Type B pancreatic cell (in vitro differentiated cells): ENCODE measurements at regions not wholly inside any gene's neighbourhood (a gene's known extent, or its start where the extent isn't known, plus 50 kb on each side); places are given as distances from the start of the nearest gene placed in this dataset.
"Not testable (repeated sequence)": the region's sequence is repeated elsewhere in the genome, so short reads cannot be mapped to it uniquely, and the experiment has no call there.

ENCODE experiments used
- DNase-seq: peaks from one replicate; pipeline ENCODE4 v3.0.0; 2021; ENCODE audit warnings: mixed read lengths; ENCODE audit not compliant: unreplicated experiment; ENCODE audit errors: extremely low spot score
- H3K27ac Mint-ChIP-seq: 2 replicates; pipeline ENCODE4 v1.8.0; 2021; ENCODE audit warnings: mild to moderate bottlenecking, mixed read lengths
- H3K27me3 Mint-ChIP-seq: 2 replicates; pipeline ENCODE4 v1.8.0; 2021; ENCODE audit warnings: mixed read lengths
- H3K36me3 Mint-ChIP-seq: 2 replicates; pipeline ENCODE4 v1.8.0; 2021; ENCODE audit warnings: mixed read lengths
- H3K4me1 Mint-ChIP-seq: one replicate; pipeline ENCODE4 v1.8.0; 2021; ENCODE audit warnings: mixed read lengths; ENCODE audit not compliant: unreplicated experiment
- H3K4me3 Mint-ChIP-seq: 2 replicates; pipeline ENCODE4 v1.8.0; 2021; ENCODE audit warnings: mild to moderate bottlenecking, mixed read lengths
- H3K9me3 Mint-ChIP-seq: 2 replicates; pipeline ENCODE4 v1.8.0; 2021; ENCODE audit warnings: mixed read lengths
- TF ChIP-seq, protein P1 (sequence below): fragments of 200-600 bp; sonication (generic); conservative IDR thresholded peaks from 2 replicates; pipeline ENCODE4 v1.5.0; 2021; ENCODE audit warnings: antibody characterized with exemption, mild to moderate bottlenecking

DNA sequence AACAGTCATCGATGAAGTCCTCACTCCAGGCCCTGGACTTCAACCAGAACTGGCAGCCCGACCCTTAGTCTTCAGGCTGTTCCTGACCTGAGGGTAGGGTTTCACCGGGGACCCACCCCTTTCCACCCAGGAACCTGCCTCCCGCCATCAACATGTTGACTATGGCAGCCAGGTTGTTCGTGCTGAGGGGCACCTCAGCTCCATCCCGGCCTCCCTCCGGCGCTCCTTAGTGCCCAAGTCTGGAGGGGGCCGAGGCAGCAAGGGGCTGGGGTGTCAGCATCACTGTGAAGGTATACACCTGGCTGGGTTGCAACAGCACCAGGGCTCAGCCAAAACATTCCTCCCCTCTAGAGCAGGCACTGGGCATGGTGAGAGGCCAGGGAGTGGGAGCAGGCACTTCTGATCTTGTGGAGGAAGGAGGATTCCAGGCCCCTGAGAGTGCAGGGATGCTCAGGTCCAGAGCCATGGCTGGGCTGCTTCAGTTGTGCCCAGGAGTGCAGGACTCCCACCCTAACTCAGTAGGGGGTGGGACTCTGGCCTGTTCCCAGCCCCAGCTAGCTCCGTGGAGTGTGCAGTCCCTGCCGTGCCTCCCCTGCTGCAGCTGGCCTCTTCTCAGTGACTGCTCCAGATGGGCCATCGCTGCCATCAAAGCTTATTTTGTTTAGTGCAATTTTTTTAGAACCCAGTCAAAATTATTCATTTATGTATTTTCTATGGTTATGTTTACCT, 1445.9 kb downstream of the PCDH9 start:
- Mint-ChIP-seq H3K27ac (no peak overlapping the region), H3K36me3 (no peaks in the 10 kb centered on the region), H3K4me3 (no peak overlapping the region), H3K4me1 (no peaks in the 10 kb centered on the region), H3K27me3 (no peaks in the 10 kb centered on the region), H3K9me3 (no peaks in the 10 kb centered on the region)
- TF ChIP-seq, protein P1, sequence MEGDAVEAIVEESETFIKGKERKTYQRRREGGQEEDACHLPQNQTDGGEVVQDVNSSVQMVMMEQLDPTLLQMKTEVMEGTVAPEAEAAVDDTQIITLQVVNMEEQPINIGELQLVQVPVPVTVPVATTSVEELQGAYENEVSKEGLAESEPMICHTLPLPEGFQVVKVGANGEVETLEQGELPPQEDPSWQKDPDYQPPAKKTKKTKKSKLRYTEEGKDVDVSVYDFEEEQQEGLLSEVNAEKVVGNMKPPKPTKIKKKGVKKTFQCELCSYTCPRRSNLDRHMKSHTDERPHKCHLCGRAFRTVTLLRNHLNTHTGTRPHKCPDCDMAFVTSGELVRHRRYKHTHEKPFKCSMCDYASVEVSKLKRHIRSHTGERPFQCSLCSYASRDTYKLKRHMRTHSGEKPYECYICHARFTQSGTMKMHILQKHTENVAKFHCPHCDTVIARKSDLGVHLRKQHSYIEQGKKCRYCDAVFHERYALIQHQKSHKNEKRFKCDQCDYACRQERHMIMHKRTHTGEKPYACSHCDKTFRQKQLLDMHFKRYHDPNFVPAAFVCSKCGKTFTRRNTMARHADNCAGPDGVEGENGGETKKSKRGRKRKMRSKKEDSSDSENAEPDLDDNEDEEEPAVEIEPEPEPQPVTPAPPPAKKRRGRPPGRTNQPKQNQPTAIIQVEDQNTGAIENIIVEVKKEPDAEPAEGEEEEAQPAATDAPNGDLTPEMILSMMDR, result no peak
- no peak for DNase-seq

DNA sequence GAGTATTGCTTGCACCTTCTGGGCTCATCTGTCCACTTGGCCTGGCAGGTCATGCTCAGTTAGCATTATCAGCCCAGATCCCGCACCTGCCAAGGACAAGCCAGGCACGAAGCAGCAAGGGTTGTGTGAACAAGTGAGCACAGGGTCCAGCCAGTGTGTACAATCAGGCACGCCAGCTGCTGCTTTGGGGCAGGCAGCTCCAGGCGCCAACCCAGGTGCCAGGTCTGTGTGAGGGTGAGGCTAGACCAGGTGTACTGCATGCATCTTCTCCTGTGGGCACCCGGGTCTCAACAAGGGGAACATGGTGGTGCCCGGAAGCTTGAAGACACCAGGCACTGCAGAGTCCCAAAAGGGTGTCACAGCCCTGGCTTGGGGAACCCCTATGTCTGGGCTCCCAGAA, 1446.8 kb downstream of the PCDH9 start:
- Mint-ChIP-seq H3K4me1 (no peaks in the 10 kb centered on the region), H3K9me3 (no peaks in the 10 kb centered on the region), H3K27me3 (no peaks in the 10 kb centered on the region), H3K4me3 (no peak overlapping the region), H3K27ac (no peak overlapping the region), H3K36me3 (no peaks in the 10 kb centered on the region)
- TF ChIP-seq, protein P1, result no peak
- no peak for DNase-seq

DNA sequence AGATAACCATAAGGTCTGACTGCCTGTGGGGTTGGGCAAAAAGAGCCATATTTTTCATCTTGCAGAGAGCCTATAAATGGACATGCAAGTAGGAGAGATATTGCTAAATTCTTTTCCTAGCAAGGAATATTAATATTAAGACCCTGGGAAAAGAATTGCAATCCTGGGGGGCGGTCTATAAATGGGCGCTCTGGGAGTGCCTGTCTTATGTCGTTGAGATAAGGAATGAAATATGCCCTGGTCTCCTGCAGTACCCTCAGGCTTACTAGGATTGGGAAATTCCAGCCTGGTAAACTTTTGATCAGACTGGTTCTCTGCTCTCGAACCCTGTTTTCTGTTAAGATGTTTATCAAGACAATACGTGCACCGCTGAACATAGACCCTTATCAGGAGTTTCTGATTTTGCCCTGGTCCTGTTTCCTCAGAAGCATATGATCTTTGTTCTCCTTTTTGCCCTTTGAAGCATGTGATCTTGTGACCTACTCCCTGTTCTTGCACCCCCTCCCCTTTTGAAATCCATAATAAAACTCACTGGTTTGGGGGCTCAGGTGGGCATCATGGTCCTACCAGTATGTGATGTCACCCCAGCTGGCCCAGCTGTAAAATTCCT, 1458.3 kb downstream of the PCDH9 start:
- not testable (repeated sequence) for H3K4me1 Mint-ChIP-seq, DNase-seq, H3K36me3 Mint-ChIP-seq, H3K4me3 Mint-ChIP-seq, H3K27ac Mint-ChIP-seq, H3K27me3 Mint-ChIP-seq
- H3K9me3 Mint-ChIP-seq, result peaks cover 16% of the 10 kb centered on the region

DNA sequence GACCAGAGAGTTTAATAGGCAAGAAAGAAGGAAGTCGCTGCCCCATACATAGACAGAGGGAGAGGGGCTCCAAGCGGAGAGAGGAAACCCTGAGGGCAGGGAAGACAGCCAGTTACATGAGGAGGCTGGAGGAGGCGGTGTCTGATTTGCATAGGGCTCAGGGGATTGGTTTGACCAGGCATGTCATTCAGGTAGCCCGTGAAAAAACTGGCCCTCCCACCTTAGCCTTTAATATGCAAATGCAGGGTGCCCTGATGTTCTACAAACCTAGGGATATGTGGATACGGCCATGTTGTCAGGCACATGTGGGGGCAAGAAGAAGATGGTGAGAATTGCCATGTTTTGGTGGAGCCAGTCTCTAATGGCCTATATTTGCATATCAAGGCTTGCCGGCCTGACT, 1461.6 kb downstream of the PCDH9 start:
- H3K9me3 Mint-ChIP-seq, result peaks cover 16% of the 10 kb centered on the region
- TF ChIP-seq, protein P1, result no peak
- H3K4me1 Mint-ChIP-seq, result no peaks in the 10 kb centered on the region
- H3K4me3 Mint-ChIP-seq, result no peak overlapping the region
- no peaks in the 10 kb centered on the region for H3K36me3 Mint-ChIP-seq
- H3K27me3 Mint-ChIP-seq, result no peaks in the 10 kb centered on the region
- no peak for DNase-seq
- no peak overlapping the region for H3K27ac Mint-ChIP-seq

DNA sequence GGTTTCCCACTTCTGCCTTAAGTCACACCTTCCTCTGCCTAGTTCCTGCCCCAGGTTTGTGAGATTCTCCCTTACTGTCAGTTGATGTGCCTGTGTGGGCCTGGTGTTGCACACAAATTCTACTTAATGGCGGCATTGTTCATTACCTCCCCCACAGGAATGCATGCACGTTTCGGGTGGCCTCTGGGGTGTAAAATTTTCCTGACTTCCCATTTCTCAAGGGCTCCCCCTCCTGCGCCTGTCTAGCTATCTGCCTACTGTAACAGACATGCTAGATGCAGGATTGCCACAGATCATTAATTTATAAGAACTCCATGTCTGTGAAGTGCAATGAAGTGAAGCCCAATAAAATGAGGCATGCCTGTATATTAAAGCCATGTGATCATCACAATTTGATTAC, 1466.3 kb downstream of the PCDH9 start:
- Mint-ChIP-seq H3K27ac (no peak overlapping the region), H3K4me1 (no peaks in the 10 kb centered on the region), H3K9me3 (peaks cover 10% of the 10 kb centered on the region), H3K36me3 (no peaks in the 10 kb centered on the region), H3K27me3 (no peaks in the 10 kb centered on the region), H3K4me3 (no peak overlapping the region)
- TF ChIP-seq, protein P1, result no peak
- no peak for DNase-seq

DNA sequence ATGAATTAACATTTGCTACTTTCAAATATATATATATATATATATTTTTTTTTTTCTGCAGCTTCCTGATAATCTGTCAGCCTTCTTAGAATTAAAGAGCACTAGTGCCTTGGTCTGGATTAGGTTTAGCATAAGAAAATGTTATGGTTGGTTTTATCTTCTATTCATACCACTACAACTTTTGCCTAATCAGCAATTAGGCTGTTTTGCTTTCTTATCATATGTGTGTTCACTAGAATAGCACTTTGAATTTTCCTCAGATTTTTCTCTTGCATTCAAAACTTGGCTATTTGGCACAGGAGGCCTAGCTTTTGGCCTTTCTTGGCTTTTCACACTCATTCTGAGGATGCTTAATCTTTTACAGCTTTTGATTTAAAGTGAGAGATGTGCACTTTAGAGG, 1468.1 kb downstream of the PCDH9 start:
- no peak overlapping the region for H3K4me3 Mint-ChIP-seq
- TF ChIP-seq, protein P1, result no peak
- H3K27me3 Mint-ChIP-seq, result no peaks in the 10 kb centered on the region
- H3K36me3 Mint-ChIP-seq, result no peaks in the 10 kb centered on the region
- H3K4me1 Mint-ChIP-seq, result no peaks in the 10 kb centered on the region
- DNase-seq, result no peak
- peaks cover 13% of the 10 kb centered on the region for H3K9me3 Mint-ChIP-seq
- no peak overlapping the region for H3K27ac Mint-ChIP-seq
